ENCODE measurements at regions not wholly inside any gene's neighbourhood (a gene's known extent, or its start where the extent isn't known, plus 50 kb on each side); places are given as distances from the start of the nearest gene placed in this dataset.
A peak's percentile ranks its signal among the peaks of the same experiment; 100 is the strongest.
"Not testable (repeated sequence)": the region's sequence is repeated elsewhere in the genome, so short reads cannot be mapped to it uniquely, and the experiment has no call there.

- H3K4me2 ChIP-seq = no peak overlapping the region
- H3K4me3 ChIP-seq = no peak overlapping the region
- TF ChIP-seq EHF (CRISPR knock-in tag; IDR thresholded peaks at IDR 0.05) (no peak), JUNB (IDR thresholded peaks at IDR 0.05) (no peak), POLR2A (IDR thresholded peaks at IDR 0.05; ENCODE audit: low read length) (no peak), EP300 (IDR thresholded peaks at IDR 0.05) (no peak), SMC3 (IDR thresholded peaks at IDR 0.05) (no peak), BCL3 (IDR thresholded peaks at IDR 0.05) (no peak), RNF2 (IDR thresholded peaks at IDR 0.05; ENCODE audit: borderline replicate concordance, low read depth) (no peak)
- ATAC-seq (no peak), FAIRE-seq (no peak), DNase-seq (ENCODE audit: low read depth in 1 of 2, low spot score in 1 of 2) (no peak)
- 69% methylated on average over 8 of the region's 8 CpGs for WGBS (ENCODE audit: missing lambda C conversion rate)
- no peaks in the 10 kb centered on the region for H3K9me3 ChIP-seq
- no peak overlapping the region for H3K27ac ChIP-seq
- no peaks in the 10 kb centered on the region for H3K4me1 ChIP-seq
- ChIA-PET POLR2A (no interaction called here), CTCF (interaction anchor here (0.7 to 2.2 kb wide), 5 partner anchors 12 to 413 kb away, joined by 3 to 8 read pairs (median 4); no protein-coding TSS in a partner anchor)
Observed at GRCh38 chr11:45392154-45392553, 106.0 kb upstream of the SYT13 start.

- DNase-seq (ENCODE audit: low read depth in 1 of 2, low spot score in 1 of 2) (no peak), FAIRE-seq (no peak), ATAC-seq (no peak)
- no peaks in the 10 kb centered on the region for H3K9me3 ChIP-seq
- H3K4me3 ChIP-seq = no peak overlapping the region
- no peak overlapping the region for H3K27ac ChIP-seq
- POLR2A ChIA-PET = no interaction called here
- H3K4me1 ChIP-seq = no peaks in the 10 kb centered on the region
- CTCF ChIA-PET = interaction anchor here (0.6 to 1.7 kb wide), 5 partner anchors 20 to 412 kb away, joined by 3 to 6 read pairs (median 4); no protein-coding TSS in a partner anchor
- H3K4me2 ChIP-seq = no peak overlapping the region
- TF ChIP-seq E2F6 (IDR thresholded peaks at IDR 0.05; ENCODE audit: borderline replicate concordance, low read depth) (no peak), HOXB5 (CRISPR knock-in tag; IDR thresholded peaks at IDR 0.05) (no peak)
- 57% methylated on average over 9 of the region's 9 CpGs for WGBS (ENCODE audit: missing lambda C conversion rate)
Observed at GRCh38 chr11:45391168-45391850, 105.2 kb upstream of the SYT13 start.

DNA sequence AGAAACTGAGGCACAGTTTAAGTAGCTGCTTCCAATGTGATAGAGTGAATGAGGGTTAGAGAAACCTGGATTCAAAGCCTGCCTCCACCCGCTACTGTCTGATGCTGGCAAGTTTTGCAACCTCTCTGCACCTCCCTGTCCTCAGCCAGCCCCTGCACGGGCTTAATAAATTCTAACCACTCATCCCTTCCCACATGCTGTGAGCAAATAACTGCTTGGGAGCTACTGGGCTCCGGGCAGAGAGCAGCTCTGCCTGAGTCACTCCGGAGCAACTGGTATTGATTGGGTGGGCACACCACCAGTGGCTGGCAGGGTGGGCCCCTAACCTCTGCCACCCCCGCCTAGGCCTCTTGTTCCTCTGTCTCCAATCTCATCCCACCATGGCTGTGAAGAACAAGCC, 104.3 kb upstream of the SYT13 start:
- Histone ChIP-seq H3K4me2 (no peak overlapping the region), H3K9me3 (no peaks in the 10 kb centered on the region), H3K4me3 (no peak overlapping the region), H3K27ac (no peak overlapping the region), H3K4me1 (no peaks in the 10 kb centered on the region)
- WGBS (ENCODE audit: missing lambda C conversion rate) = 31% methylated on average over 5 of the region's 5 CpGs
- CTCF ChIA-PET = interaction anchor here (1.3 to 1.7 kb wide), 2 partner anchors 19 to 382 kb away, joined by 3 to 4 read pairs; no protein-coding TSS in a partner anchor
- ATAC-seq = peak in 1 of 2 experiments; percentile 51; a peak in 3 of 6 replicates
- DNase-seq (ENCODE audit: low read depth in 1 of 2, low spot score in 1 of 2) = no peak
- FAIRE-seq = no peak
- POLR2A ChIA-PET = no interaction called here
- TF ChIP-seq HEYL (CRISPR knock-in tag; IDR thresholded peaks at IDR 0.05) (no peak), JUNB (IDR thresholded peaks at IDR 0.05) (no peak), ZC3H11A (IDR thresholded peaks at IDR 0.05) (no peak), PHF8 (IDR thresholded peaks at IDR 0.05; ENCODE audit: borderline replicate concordance, low read depth) (no peak), KDM5A (IDR thresholded peaks at IDR 0.05) (no peak), EHF (CRISPR knock-in tag; IDR thresholded peaks at IDR 0.05) (no peak), RFX5 (IDR thresholded peaks at IDR 0.05) (no peak), CHD4 (IDR thresholded peaks at IDR 0.05; ENCODE audit: borderline replicate concordance) (no peak), RNF2 (IDR thresholded peaks at IDR 0.05; ENCODE audit: borderline replicate concordance, low read depth) (no peak), ZSCAN20 (CRISPR knock-in tag; IDR thresholded peaks at IDR 0.05) (no peak), FOSB (CRISPR knock-in tag; IDR thresholded peaks at IDR 0.05) (no peak)

DNA sequence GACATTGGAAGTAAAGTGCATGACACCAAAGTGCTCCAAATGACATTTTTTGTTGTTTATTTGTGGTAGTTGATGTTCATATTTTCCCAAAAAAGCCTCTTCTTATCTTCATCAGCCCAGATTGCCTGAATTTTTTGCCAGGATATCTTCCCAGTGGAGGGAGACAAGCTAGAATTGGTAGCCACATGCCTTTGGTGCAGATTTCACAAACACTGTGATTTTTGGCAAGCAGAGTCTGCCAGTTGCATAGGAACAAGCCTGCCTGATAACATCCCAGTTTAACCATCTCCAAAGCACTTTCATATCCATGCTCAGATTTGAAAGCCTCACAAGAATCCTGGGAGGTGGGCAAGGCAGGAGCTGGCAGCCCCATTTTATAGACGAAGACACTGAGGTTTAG, 102.3 kb upstream of the SYT13 start:
- ATAC-seq (no peak), DNase-seq (ENCODE audit: low read depth in 1 of 2, low spot score in 1 of 2) (no peak), FAIRE-seq (no peak)
- 0% methylated on average over 1 of the region's 1 CpG for WGBS (ENCODE audit: missing lambda C conversion rate)
- Histone ChIP-seq H3K4me2 (no peak overlapping the region), H3K4me1 (no peaks in the 10 kb centered on the region), H3K27ac (no peak overlapping the region), H3K9me3 (no peaks in the 10 kb centered on the region), H3K4me3 (no peak overlapping the region)
- no peak for TF ChIP-seq FOXS1 (CRISPR knock-in tag; IDR thresholded peaks at IDR 0.05)
- TF ChIP-seq RAD21 (conservative IDR thresholded peaks at IDR 0.05 in 1 of 2, IDR thresholded peaks at IDR 0.05 in 1 of 2) = no peak
- no peak for TF ChIP-seq TP53 (CRISPR knock-in tag; IDR thresholded peaks at IDR 0.05)
- TF ChIP-seq CHD4 (IDR thresholded peaks at IDR 0.05; ENCODE audit: borderline replicate concordance) = no peak
- TF ChIP-seq HES2 (IDR thresholded peaks at IDR 0.05) = no peak
- TF ChIP-seq RFX5 (IDR thresholded peaks at IDR 0.05) = no peak
- TF ChIP-seq CHD2 (IDR thresholded peaks at IDR 0.05; ENCODE audit: low read length, partially characterized antibody) = no peak
- no peak for TF ChIP-seq PHF8 (IDR thresholded peaks at IDR 0.05; ENCODE audit: borderline replicate concordance, low read depth)
- ChIA-PET CTCF (interaction anchor here (1.1 kb wide), 1 partner anchor 17 kb away, joined by 5 read pairs; no protein-coding TSS in a partner anchor), POLR2A (no interaction called here)

DNA sequence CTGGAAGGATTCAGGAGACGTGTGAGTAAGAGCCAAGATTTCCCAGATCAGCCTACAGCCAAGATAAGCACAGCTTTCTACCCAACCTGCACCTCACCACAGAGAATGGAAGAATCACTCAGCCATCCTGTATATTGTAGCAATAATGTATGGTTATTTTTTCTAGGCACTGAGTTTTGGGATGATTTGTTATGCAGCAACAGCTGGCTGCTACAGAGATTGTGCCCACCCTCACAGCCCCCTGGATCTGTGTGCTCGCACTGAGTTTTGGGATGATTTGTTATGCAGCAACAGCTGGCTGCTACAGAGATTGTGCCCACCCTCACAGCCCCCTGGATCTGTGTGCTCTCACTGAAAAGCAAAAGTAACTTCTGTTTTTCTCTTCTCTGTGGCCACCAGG, 101.7 kb upstream of the SYT13 start:
- CTCF ChIA-PET = interaction anchor here (1.3 to 2.8 kb wide), 3 partner anchors 12 to 267 kb away, joined by 3 to 14 read pairs (median 3); no protein-coding TSS in a partner anchor

More for the DNA sequence above, 101.7 kb upstream of the SYT13 start:
- FAIRE-seq; DNase-seq (ENCODE audit: low read depth in 1 of 2, low spot score in 1 of 2); POLR2A ChIA-PET; H3K27ac ChIP-seq; H3K4me3 ChIP-seq; H3K4me2 ChIP-seq; H3K9me3 ChIP-seq; H3K4me1 ChIP-seq; ATAC-seq: not testable (repeated sequence)
- 10% methylated on average over 2 of the region's 2 CpGs for WGBS (ENCODE audit: missing lambda C conversion rate)
